ENCODE measurements at regions not wholly inside any gene's neighbourhood (a gene's known extent, or its start where the extent isn't known, plus 50 kb on each side); places are given as distances from the start of the nearest gene placed in this dataset.

DNA sequence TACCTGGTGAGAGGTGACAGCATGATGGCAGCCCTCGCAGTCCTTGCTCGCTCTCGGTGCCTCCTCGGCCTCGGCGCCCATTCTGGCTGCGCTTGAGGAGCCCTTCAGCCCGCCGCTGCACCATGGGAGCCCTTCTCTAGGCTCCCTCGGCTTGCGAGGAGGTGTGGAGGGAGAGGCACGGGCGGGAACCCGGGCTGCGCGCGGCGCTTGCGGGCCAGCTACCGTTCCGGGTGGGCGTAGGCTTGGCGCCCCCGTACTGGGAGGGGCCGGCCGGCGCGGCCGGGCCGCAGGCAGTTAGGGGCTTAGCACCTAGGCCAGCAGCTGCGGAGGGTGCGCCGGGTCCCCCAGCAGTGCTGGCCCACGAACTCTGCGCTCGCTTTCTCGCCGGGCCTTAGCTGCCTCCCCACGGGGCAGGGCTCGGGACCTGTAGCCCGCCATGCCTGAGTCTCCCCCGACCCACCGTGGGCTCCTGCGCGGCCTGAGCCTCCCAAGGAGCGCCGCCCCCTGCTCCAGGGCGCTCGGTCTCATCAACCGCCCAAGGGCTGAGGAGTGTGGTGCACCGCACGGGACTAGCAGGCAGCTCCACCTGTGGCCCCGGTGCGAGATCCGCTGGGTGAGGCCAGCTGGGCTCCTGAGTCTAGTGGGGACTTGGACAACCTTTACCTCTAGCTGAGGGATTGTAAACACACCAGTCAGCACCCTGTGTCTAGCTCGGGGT lies 1624.3 kb downstream of the SLITRK1 start:
- no TSS peak for BruUV-seq (replicated peaks)
- dilution Hi-C loops (cut with MboI; ENCODE audit: extremely low pct_ligation_motif_present, low sequenced_read_pairs) (no loop called here), intact Hi-C loops (cut with micrococcal nuclease) (no loop called here)
- ChIA-PET POLR2A (no interaction called here), CTCF (no interaction called here)
- TF ChIP-seq, protein P1, sequence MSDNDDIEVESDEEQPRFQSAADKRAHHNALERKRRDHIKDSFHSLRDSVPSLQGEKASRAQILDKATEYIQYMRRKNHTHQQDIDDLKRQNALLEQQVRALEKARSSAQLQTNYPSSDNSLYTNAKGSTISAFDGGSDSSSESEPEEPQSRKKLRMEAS (IDR thresholded peaks at IDR 0.05; ENCODE audit: insufficient read depth, insufficient read length) = no peak
- no peak for TF ChIP-seq JUN (IDR thresholded peaks at IDR 0.05; ENCODE audit: borderline replicate concordance, insufficient read depth, insufficient read length, low read depth)
- no peak for TF ChIP-seq POLR2A (IDR thresholded peaks at IDR 0.05; ENCODE audit: low read depth, low read length)
- FAIRE-seq (no peak), DNase-seq (ENCODE audit: low read depth, low spot score) (no peak)
- Histone ChIP-seq H3K9me3 (replicated peaks; ENCODE audit: control insufficient read depth, insufficient read depth, low read length) (peaks cover 1% of the 10 kb centered on the region), H3K27ac (ENCODE audit: insufficient read depth, low read depth, low read length) (no peak overlapping the region), H4K20me1 (replicated peaks; ENCODE audit: control insufficient read depth, extremely low read depth, insufficient read depth, low read length) (no peaks in the 10 kb centered on the region), H3K9me1 (replicated peaks; ENCODE audit: control insufficient read depth, extremely low read depth, insufficient read depth, low read length) (no peaks in the 10 kb centered on the region), H3K27me3 (ENCODE audit: control insufficient read depth in 2 of 2, insufficient read depth in 2 of 2, low read length in 2 of 2) (no peaks in the 10 kb centered on the region), H3K4me2 (ENCODE audit: insufficient read depth, low read length) (no peak overlapping the region), H3K79me2 (ENCODE audit: control insufficient read depth, insufficient read depth, low read length) (no peaks in the 10 kb centered on the region), H3K4me1 (ENCODE audit: control insufficient read depth, extremely low read depth, insufficient read depth, low read length) (no peaks in the 10 kb centered on the region), H3K9ac (replicated peaks; ENCODE audit: extremely low read depth, insufficient read depth, low read length) (no peak overlapping the region), H3K4me3 (replicated peaks in 1 of 3; ENCODE audit: insufficient read depth in 1 of 3, low read depth in 1 of 3, low read length in 3 of 3) (no peak overlapping the region), H2AFZ (ENCODE audit: low read depth, low read length) (no peak overlapping the region), H3K36me3 (ENCODE audit: control insufficient read depth in 2 of 2, extremely low read depth in 1 of 2, insufficient read depth in 2 of 2, low read length in 2 of 2) (no peaks in the 10 kb centered on the region)

DNA sequence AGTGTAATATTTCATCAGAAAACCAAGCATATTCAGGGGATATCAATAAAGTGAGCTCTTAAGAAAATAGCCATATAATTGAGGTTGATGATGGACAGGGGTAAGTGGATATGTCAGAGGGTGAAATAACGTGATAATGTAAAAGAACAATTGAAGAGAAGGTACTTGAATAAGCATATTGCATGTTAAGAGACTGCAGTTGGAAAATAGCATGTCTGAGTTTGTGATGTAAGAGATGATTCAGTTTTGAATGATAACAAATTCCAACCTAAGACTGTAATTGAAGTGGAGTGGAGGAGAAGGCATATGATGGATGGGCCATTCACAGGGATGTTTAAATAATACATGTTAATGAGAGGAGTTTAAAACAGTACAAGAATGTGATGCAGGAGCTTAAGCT lies 1633.5 kb downstream of the SLITRK1 start:
- H3K4me1 ChIP-seq (ENCODE audit: control insufficient read depth, extremely low read depth, insufficient read depth, low read length) = no peaks in the 10 kb centered on the region
- H3K4me3 ChIP-seq (replicated peaks in 1 of 3; ENCODE audit: insufficient read depth in 1 of 3, low read depth in 1 of 3, low read length in 3 of 3) = no peak overlapping the region
- intact Hi-C loops (cut with micrococcal nuclease) (no loop called here), dilution Hi-C loops (cut with MboI; ENCODE audit: extremely low pct_ligation_motif_present, low sequenced_read_pairs) (no loop called here)
- BruUV-seq (replicated peaks) = no TSS peak
- no peaks in the 10 kb centered on the region for H3K36me3 ChIP-seq (ENCODE audit: control insufficient read depth in 2 of 2, extremely low read depth in 1 of 2, insufficient read depth in 2 of 2, low read length in 2 of 2)
- no peak overlapping the region for H3K4me2 ChIP-seq (ENCODE audit: insufficient read depth, low read length)
- H3K9me3 ChIP-seq (replicated peaks; ENCODE audit: control insufficient read depth, insufficient read depth, low read length) = no peaks in the 10 kb centered on the region
- FAIRE-seq = no peak
- H2AFZ ChIP-seq (ENCODE audit: low read depth, low read length) = no peak overlapping the region
- H3K9me1 ChIP-seq (replicated peaks; ENCODE audit: control insufficient read depth, extremely low read depth, insufficient read depth, low read length) = no peaks in the 10 kb centered on the region
- no peaks in the 10 kb centered on the region for H3K27me3 ChIP-seq (ENCODE audit: control insufficient read depth in 2 of 2, insufficient read depth in 2 of 2, low read length in 2 of 2)
- POLR2A ChIA-PET = no interaction called here
- no peaks in the 10 kb centered on the region for H3K79me2 ChIP-seq (ENCODE audit: control insufficient read depth, insufficient read depth, low read length)
- H4K20me1 ChIP-seq (replicated peaks; ENCODE audit: control insufficient read depth, extremely low read depth, insufficient read depth, low read length) = no peaks in the 10 kb centered on the region
- no peak overlapping the region for H3K9ac ChIP-seq (replicated peaks; ENCODE audit: extremely low read depth, insufficient read depth, low read length)
- TF ChIP-seq JUN (IDR thresholded peaks at IDR 0.05; ENCODE audit: borderline replicate concordance, insufficient read depth, insufficient read length, low read depth) (no peak), MYC (IDR thresholded peaks at IDR 0.05; ENCODE audit: low read depth, low read length) (no peak), FOS (IDR thresholded peaks at IDR 0.05; ENCODE audit: borderline replicate concordance, insufficient read depth, low read length) (no peak), GATA2 (IDR thresholded peaks at IDR 0.05; ENCODE audit: insufficient read depth, insufficient read length, low read depth, low read length) (no peak), POLR2A (IDR thresholded peaks at IDR 0.05; ENCODE audit: low read depth, low read length) (no peak), EZH2 (IDR thresholded peaks at IDR 0.05; ENCODE audit: borderline replicate concordance, low read depth, low read length, severe bottlenecking) (no peak)
- TF ChIP-seq, protein P1 (IDR thresholded peaks at IDR 0.05; ENCODE audit: insufficient read depth, insufficient read length) = no peak
- CTCF ChIA-PET = no interaction called here
- no peak for DNase-seq (ENCODE audit: low read depth, low spot score)
- H3K27ac ChIP-seq (ENCODE audit: insufficient read depth, low read depth, low read length) = no peak overlapping the region

Data from endothelial cell of umbilical vein (primary cell).